Bronchial epithelial cell (primary cell): ENCODE measurements at regions not wholly inside any gene's neighbourhood (a gene's known extent, or its start where the extent isn't known, plus 50 kb on each side); places are given as distances from the start of the nearest gene placed in this dataset.
"Not testable (repeated sequence)": the region's sequence is repeated elsewhere in the genome, so short reads cannot be mapped to it uniquely, and the experiment has no call there.

Source experiments
- DNase-seq: peaks from one replicate; pipeline ENCODE4 v3.0.0-alpha.2; 2010; ENCODE audit warnings: low read depth
- FAIRE-seq: peaks from 2 replicates; lab custom pipeline; 2011; peaks lifted over from hg19 to GRCh38; lab: Jason Lieb, UNC
- H3K27me3 ChIP-seq: 2 replicates; pipeline ENCODE4 v1.5.1; 2011; ENCODE audit warnings: low read length; ENCODE audit not compliant: control insufficient read depth, insufficient read depth
- H3K36me3 ChIP-seq: 2 replicates; pipeline ENCODE4 v1.5.1; 2011; ENCODE audit warnings: low read length; ENCODE audit not compliant: control insufficient read depth, insufficient read depth
- H3K4me3 ChIP-seq: 2 replicates; pipeline ENCODE4 v1.5.1; 2011; ENCODE audit warnings: mild to moderate bottlenecking, low read depth, low read length, control low read depth
- CTCF ChIP-seq: IDR thresholded peaks from 2 replicates; pipeline ENCODE4 v1.5.1; 2011; ENCODE audit warnings: mild to moderate bottlenecking, moderate library complexity, low read length, control low read depth, inconsistent platforms; ENCODE audit not compliant: insufficient read depth, severe bottlenecking

- H3K27me3 ChIP-seq: no peaks in the 10 kb centered on the region
- no peak for FAIRE-seq
- H3K4me3 ChIP-seq: no peak overlapping the region
- DNase-seq: no peak
- TF ChIP-seq CTCF: no peak
- H3K36me3 ChIP-seq: no peaks in the 10 kb centered on the region
Measured at GRCh38 chr2:242043538-242044312, 174.2 kb downstream of the RTP5 start.

GRCh38 chr2:242044313-242044590, 174.7 kb downstream of the RTP5 start:
- H3K27me3 ChIP-seq: no peaks in the 10 kb centered on the region
- TF ChIP-seq CTCF: no peak
- no peaks in the 10 kb centered on the region for H3K36me3 ChIP-seq
- H3K4me3 ChIP-seq: no peak overlapping the region
- DNase-seq (no peak), FAIRE-seq (no peak)

GRCh38 chr2:242045596-242046144, 176.1 kb downstream of the RTP5 start:
- not testable (repeated sequence) for H3K4me3 ChIP-seq, H3K27me3 ChIP-seq, FAIRE-seq

GRCh38 chr2:242046206-242046826, 176.8 kb downstream of the RTP5 start:
- no peak for FAIRE-seq
- no peak overlapping the region for H3K4me3 ChIP-seq
- TF ChIP-seq CTCF: no peak
- no peaks in the 10 kb centered on the region for H3K36me3 ChIP-seq
- DNase-seq: no peak
- H3K27me3 ChIP-seq: no peaks in the 10 kb centered on the region

More at GRCh38 chr2:242045596-242046144, 176.1 kb downstream of the RTP5 start:
- not testable (repeated sequence) for DNase-seq, H3K36me3 ChIP-seq

GRCh38 chr2:242047963-242048362, 178.4 kb downstream of the RTP5 start:
- no peak for TF ChIP-seq CTCF
- Histone ChIP-seq H3K27me3 (no peaks in the 10 kb centered on the region), H3K36me3 (no peaks in the 10 kb centered on the region), H3K4me3 (no peak overlapping the region)
- no peak for DNase-seq
- FAIRE-seq: no peak

GRCh38 chr2:242048479-242048878, 178.9 kb downstream of the RTP5 start:
- no peak for TF ChIP-seq CTCF
- no peak for DNase-seq
- FAIRE-seq: no peak
- Histone ChIP-seq H3K4me3 (no peak overlapping the region), H3K27me3 (no peaks in the 10 kb centered on the region), H3K36me3 (no peaks in the 10 kb centered on the region)

- not testable (repeated sequence) for H3K36me3 ChIP-seq, DNase-seq, H3K27me3 ChIP-seq, FAIRE-seq, H3K4me3 ChIP-seq
Measured at GRCh38 chr2:242049492-242049891, 180.0 kb downstream of the RTP5 start.
